Right lobe of liver (tissue), 4 donors: ENCODE measurements at regions not wholly inside any gene's neighbourhood (a gene's known extent, or its start where the extent isn't known, plus 50 kb on each side); places are given as distances from the start of the nearest gene placed in this dataset.

Experiments used
- POLR2A ChIP-seq: fragments of 450-650 bp; IDR thresholded peaks from one replicate; pipeline ENCODE4 v1.6.1; 2017; ENCODE audit warnings: antibody characterized with exemption, mild to moderate bottlenecking
- TF ChIP-seq, protein P1 (sequence below), 4 donors: fragments of 200-600 bp in 3 of 4; fragments of 450-650 bp in 1 of 4; IDR thresholded peaks; one replicate each; pipeline versions ENCODE4 v1.5.1 to v1.8.0; 2016 to 2022; ENCODE audit warnings: antibody characterized with exemption in 4 of 4, mild to moderate bottlenecking in 2 of 4
- donor health status: DM: no; HTN: no; CAD: no.
- donor health status: DM: no; HTN: no; CAD: no.
- donor health status: DM: no; HTN: yes; CAD: no.

DNA sequence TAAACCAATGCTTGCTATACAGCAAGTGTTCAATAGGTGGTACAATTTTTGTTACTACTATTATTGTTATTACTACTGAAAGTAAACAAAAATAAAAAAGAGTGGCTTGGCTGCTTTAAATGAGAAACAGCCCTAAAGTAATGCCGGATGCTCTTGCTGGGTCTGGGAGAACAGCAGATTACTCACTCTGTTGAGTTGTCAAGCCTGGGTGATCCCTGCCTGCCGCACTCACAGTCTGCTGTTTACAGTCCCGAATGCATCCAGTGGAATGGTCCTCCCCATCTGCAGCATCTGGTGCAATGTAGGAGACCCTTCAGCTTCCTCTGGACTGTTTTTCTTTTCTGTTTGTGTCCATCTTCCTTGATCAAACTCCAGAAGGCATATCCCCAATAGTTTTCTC is 102.7 kb upstream of the IVNS1ABP start:
- TF ChIP-seq, protein P1, sequence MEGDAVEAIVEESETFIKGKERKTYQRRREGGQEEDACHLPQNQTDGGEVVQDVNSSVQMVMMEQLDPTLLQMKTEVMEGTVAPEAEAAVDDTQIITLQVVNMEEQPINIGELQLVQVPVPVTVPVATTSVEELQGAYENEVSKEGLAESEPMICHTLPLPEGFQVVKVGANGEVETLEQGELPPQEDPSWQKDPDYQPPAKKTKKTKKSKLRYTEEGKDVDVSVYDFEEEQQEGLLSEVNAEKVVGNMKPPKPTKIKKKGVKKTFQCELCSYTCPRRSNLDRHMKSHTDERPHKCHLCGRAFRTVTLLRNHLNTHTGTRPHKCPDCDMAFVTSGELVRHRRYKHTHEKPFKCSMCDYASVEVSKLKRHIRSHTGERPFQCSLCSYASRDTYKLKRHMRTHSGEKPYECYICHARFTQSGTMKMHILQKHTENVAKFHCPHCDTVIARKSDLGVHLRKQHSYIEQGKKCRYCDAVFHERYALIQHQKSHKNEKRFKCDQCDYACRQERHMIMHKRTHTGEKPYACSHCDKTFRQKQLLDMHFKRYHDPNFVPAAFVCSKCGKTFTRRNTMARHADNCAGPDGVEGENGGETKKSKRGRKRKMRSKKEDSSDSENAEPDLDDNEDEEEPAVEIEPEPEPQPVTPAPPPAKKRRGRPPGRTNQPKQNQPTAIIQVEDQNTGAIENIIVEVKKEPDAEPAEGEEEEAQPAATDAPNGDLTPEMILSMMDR (IDR thresholded peaks at IDR 0.05): no peak
- no peak for TF ChIP-seq POLR2A
